Spleen (tissue), 7 donors: ENCODE measurements at regions not wholly inside any gene's neighbourhood (a gene's known extent, or its start where the extent isn't known, plus 50 kb on each side); places are given as distances from the start of the nearest gene placed in this dataset.

Source experiments
- CTCF ChIP-seq, 11 experiments: fragments of 200-600 bp in 7 of 11; fragments of 450-650 bp in 4 of 11; sonication (generic) in 4 of 11; IDR thresholded peaks in 8 of 11; conservative IDR thresholded peaks in 3 of 11; 1 replicate in 7 of 11; 2 replicates in 4 of 11; pipeline versions ENCODE4 v1.4.0 to v1.8.0; 2016 to 2021; ENCODE audit warnings: antibody characterized with exemption in 11 of 11, inconsistent platforms in 4 of 11, mild to moderate bottlenecking in 1 of 11
- POLR2A ChIP-seq, 3 donors: fragments of 450-650 bp; IDR thresholded peaks; one replicate each; pipeline ENCODE4 v1.5.1; 2017; ENCODE audit warnings: antibody characterized with exemption in 3 of 3, mild to moderate bottlenecking in 1 of 3
- donor health status: DM: no; HTN: no; CAD: no; lungs with moderate emphysema.
- donor health status: DM: no; HTN: no; CAD: no.
- donor health status: DM: no; HTN: no; CAD: no.

GRCh38 chr2:144693179-144693578 is 173.3 kb upstream of the ZEB2 start:
- TF ChIP-seq CTCF (IDR thresholded peaks at IDR 0.05 in 8 of 11, conservative IDR thresholded peaks at IDR 0.05 in 3 of 11) (no peak), POLR2A (IDR thresholded peaks at IDR 0.05) (no peak)
